ENCODE measurements at regions not wholly inside any gene's neighbourhood (a gene's known extent, or its start where the extent isn't known, plus 50 kb on each side); places are given as distances from the start of the nearest gene placed in this dataset.

GRCh38 chr18:4847056-4847455 is 350.0 kb downstream of the AKAIN1 start:
- DNase-seq: no peak

GRCh38 chr18:4844320-4844719 is 352.7 kb downstream of the AKAIN1 start:
- no peak for DNase-seq

GRCh38 chr18:4843771-4844170 is 353.3 kb downstream of the AKAIN1 start:
- DNase-seq: no peak

GRCh38 chr18:4842751-4843150 is 354.3 kb downstream of the AKAIN1 start:
- DNase-seq: no peak

- DNase-seq: no peak
These were observed 354.8 kb downstream of the AKAIN1 start for GRCh38 chr18:4842287-4842686.

GRCh38 chr18:4839639-4840038 is 357.4 kb downstream of the AKAIN1 start:
- no peak for DNase-seq

- no peak for DNase-seq
These were observed 360.9 kb downstream of the AKAIN1 start for GRCh38 chr18:4836141-4836540.

GRCh38 chr18:4831791-4832375 is 365.2 kb downstream of the AKAIN1 start:
- no peak for DNase-seq

- no peak for DNase-seq
These were observed 365.9 kb downstream of the AKAIN1 start for GRCh38 chr18:4831127-4831526.

GRCh38 chr18:4823091-4823490 is 368.0 kb upstream of the DLGAP1 start:
- no peak for DNase-seq

GRCh38 chr18:4821801-4822200 is 366.7 kb upstream of the DLGAP1 start:
- no peak for DNase-seq

- DNase-seq: no peak
These were observed 362.6 kb upstream of the DLGAP1 start for GRCh38 chr18:4817665-4818064.

- DNase-seq: no peak
These were observed 358.6 kb upstream of the DLGAP1 start for GRCh38 chr18:4813708-4814107.

GRCh38 chr18:4808891-4809290 is 353.8 kb upstream of the DLGAP1 start:
- DNase-seq: no peak

GRCh38 chr18:4807604-4808293 is 352.6 kb upstream of the DLGAP1 start:
- DNase-seq: no peak

GRCh38 chr18:4806331-4806730 is 351.2 kb upstream of the DLGAP1 start:
- DNase-seq: no peak

GRCh38 chr18:4802296-4802695 is 347.2 kb upstream of the DLGAP1 start:
- DNase-seq: no peak

GRCh38 chr18:4801151-4801550 is 346.0 kb upstream of the DLGAP1 start:
- DNase-seq: no peak

- DNase-seq: no peak
These were observed 342.0 kb upstream of the DLGAP1 start for GRCh38 chr18:4797002-4797685.

- DNase-seq: no peak
These were observed 334.4 kb upstream of the DLGAP1 start for GRCh38 chr18:4789506-4789905.

GRCh38 chr18:4781873-4782272 is 326.8 kb upstream of the DLGAP1 start:
- no peak for DNase-seq

GRCh38 chr18:4765401-4765800 is 310.3 kb upstream of the DLGAP1 start:
- DNase-seq: no peak

GRCh38 chr18:4762330-4762729 is 307.2 kb upstream of the DLGAP1 start:
- no peak for DNase-seq

GRCh38 chr18:4758980-4759379 is 303.9 kb upstream of the DLGAP1 start:
- DNase-seq: no peak

All from activated CD8-positive, alpha-beta memory T cell treated with anti-CD3 and anti-CD28 coated beads for 24 hours (primary cell).